Neural cell (in vitro differentiated cells): ENCODE measurements at regions not wholly inside any gene's neighbourhood (a gene's known extent, or its start where the extent isn't known, plus 50 kb on each side); places are given as distances from the start of the nearest gene placed in this dataset.

ENCODE experiments used
- CTCF ChIP-seq: fragments of 450-650 bp; IDR thresholded peaks from 2 replicates; pipeline ENCODE4 v1.5.1; 2014; ENCODE audit warnings: antibody characterized with exemption, mild to moderate bottlenecking, moderate library complexity; ENCODE audit not compliant: poor library complexity, severe bottlenecking
- POLR2AphosphoS5 ChIP-seq: IDR thresholded peaks from 2 replicates; pipeline ENCODE4 v1.6.1; 2012
- SMC3 ChIP-seq: fragments of 450-650 bp; conservative IDR thresholded peaks from 2 replicates; pipeline ENCODE4 v1.6.1; 2014; ENCODE audit warnings: antibody characterized with exemption, mild to moderate bottlenecking, moderate library complexity; ENCODE audit not compliant: poor library complexity

- TF ChIP-seq CTCF (no peak), POLR2AphosphoS5 (no peak), SMC3 (no peak)
These were observed 60.3 kb upstream of the POT1 start for GRCh38 chr7:124989911-124990310.
